ENCODE measurements at regions not wholly inside any gene's neighbourhood (a gene's known extent, or its start where the extent isn't known, plus 50 kb on each side); places are given as distances from the start of the nearest gene placed in this dataset.

GRCh38 chr22:25370322-25370721 lies 150.9 kb downstream of the CRYBB2 start:
- TF ChIP-seq, protein P1, sequence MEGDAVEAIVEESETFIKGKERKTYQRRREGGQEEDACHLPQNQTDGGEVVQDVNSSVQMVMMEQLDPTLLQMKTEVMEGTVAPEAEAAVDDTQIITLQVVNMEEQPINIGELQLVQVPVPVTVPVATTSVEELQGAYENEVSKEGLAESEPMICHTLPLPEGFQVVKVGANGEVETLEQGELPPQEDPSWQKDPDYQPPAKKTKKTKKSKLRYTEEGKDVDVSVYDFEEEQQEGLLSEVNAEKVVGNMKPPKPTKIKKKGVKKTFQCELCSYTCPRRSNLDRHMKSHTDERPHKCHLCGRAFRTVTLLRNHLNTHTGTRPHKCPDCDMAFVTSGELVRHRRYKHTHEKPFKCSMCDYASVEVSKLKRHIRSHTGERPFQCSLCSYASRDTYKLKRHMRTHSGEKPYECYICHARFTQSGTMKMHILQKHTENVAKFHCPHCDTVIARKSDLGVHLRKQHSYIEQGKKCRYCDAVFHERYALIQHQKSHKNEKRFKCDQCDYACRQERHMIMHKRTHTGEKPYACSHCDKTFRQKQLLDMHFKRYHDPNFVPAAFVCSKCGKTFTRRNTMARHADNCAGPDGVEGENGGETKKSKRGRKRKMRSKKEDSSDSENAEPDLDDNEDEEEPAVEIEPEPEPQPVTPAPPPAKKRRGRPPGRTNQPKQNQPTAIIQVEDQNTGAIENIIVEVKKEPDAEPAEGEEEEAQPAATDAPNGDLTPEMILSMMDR (IDR thresholded peaks at IDR 0.05): no peak
- TF ChIP-seq POLR2A (IDR thresholded peaks at IDR 0.05): no peak
